ENCODE measurements at regions not wholly inside any gene's neighbourhood (a gene's known extent, or its start where the extent isn't known, plus 50 kb on each side); places are given as distances from the start of the nearest gene placed in this dataset.

- no peaks in the 10 kb centered on the region for H3K27me3 Mint-ChIP-seq (ENCODE audit: insufficient read depth, unreplicated experiment)
- peaks cover 7% of the 10 kb centered on the region for H3K4me1 Mint-ChIP-seq (ENCODE audit: insufficient read depth, unreplicated experiment)
- CTCF ChIA-PET = no interaction called here
- no peak for TF ChIP-seq CTCF (IDR thresholded peaks at IDR 0.05; ENCODE audit: unreplicated experiment)
- H3K36me3 Mint-ChIP-seq (ENCODE audit: insufficient read depth, unreplicated experiment) = no peaks in the 10 kb centered on the region
- DNase-seq (ENCODE audit: unreplicated experiment) = no peak
- no peak overlapping the region for H3K27ac Mint-ChIP-seq (ENCODE audit: low read depth, unreplicated experiment)
- intact Hi-C loops (cut with micrococcal nuclease) = no loop called here
- POLR2A ChIA-PET = no interaction called here
- H3K4me3 Mint-ChIP-seq (ENCODE audit: unreplicated experiment) = no peak overlapping the region
- BruUV-seq (replicated peaks) = no TSS peak
- no peaks in the 10 kb centered on the region for H3K9me3 Mint-ChIP-seq (ENCODE audit: unreplicated experiment)
Measured at GRCh38 chr6:111978532-111979149, 75.3 kb upstream of the CCN6 start.

- intact Hi-C loops (cut with micrococcal nuclease) = no loop called here
- no peaks in the 10 kb centered on the region for H3K36me3 Mint-ChIP-seq (ENCODE audit: insufficient read depth, unreplicated experiment)
- H3K4me1 Mint-ChIP-seq (ENCODE audit: insufficient read depth, unreplicated experiment) = no peaks in the 10 kb centered on the region
- ChIA-PET CTCF (interaction anchor here (0.6 kb wide), 1 partner anchor 58 kb away, joined by 3 read pairs; no protein-coding TSS in a partner anchor), POLR2A (no interaction called here)
- no peak overlapping the region for H3K4me3 Mint-ChIP-seq (ENCODE audit: unreplicated experiment)
- no TSS peak for BruUV-seq (replicated peaks)
- H3K9me3 Mint-ChIP-seq (ENCODE audit: unreplicated experiment) = no peaks in the 10 kb centered on the region
- no peaks in the 10 kb centered on the region for H3K27me3 Mint-ChIP-seq (ENCODE audit: insufficient read depth, unreplicated experiment)
- DNase-seq (ENCODE audit: unreplicated experiment) = no peak
- no peak overlapping the region for H3K27ac Mint-ChIP-seq (ENCODE audit: low read depth, unreplicated experiment)
- no peak for TF ChIP-seq CTCF (IDR thresholded peaks at IDR 0.05; ENCODE audit: unreplicated experiment)
Measured at GRCh38 chr6:111979633-111980032, 74.3 kb upstream of the CCN6 start.

- ChIA-PET POLR2A (no interaction called here), CTCF (interaction anchor here (0.6 kb wide), 1 partner anchor 366 kb away, joined by 3 read pairs; no protein-coding TSS in a partner anchor)
- Mint-ChIP-seq H3K27me3 (ENCODE audit: insufficient read depth, unreplicated experiment) (no peaks in the 10 kb centered on the region), H3K4me3 (ENCODE audit: unreplicated experiment) (no peak overlapping the region), H3K36me3 (ENCODE audit: insufficient read depth, unreplicated experiment) (no peaks in the 10 kb centered on the region), H3K9me3 (ENCODE audit: unreplicated experiment) (no peaks in the 10 kb centered on the region), H3K4me1 (ENCODE audit: insufficient read depth, unreplicated experiment) (peaks cover 4% of the 10 kb centered on the region), H3K27ac (ENCODE audit: low read depth, unreplicated experiment) (no peak overlapping the region)
- intact Hi-C loops (cut with micrococcal nuclease) = no loop called here
- no peak for DNase-seq (ENCODE audit: unreplicated experiment)
- TF ChIP-seq CTCF (IDR thresholded peaks at IDR 0.05; ENCODE audit: unreplicated experiment) = no peak
- no TSS peak for BruUV-seq (replicated peaks)
Measured at GRCh38 chr6:111980143-111980542, 73.8 kb upstream of the CCN6 start.

- ChIA-PET POLR2A (interaction anchor here (0.6 kb wide), 1 partner anchor 238 kb away, joined by 3 read pairs; no protein-coding TSS in a partner anchor), CTCF (interaction anchor here (0.6 to 1.4 kb wide), 2 partner anchors 15 to 309 kb away, joined by 3 to 5 read pairs; no protein-coding TSS in a partner anchor)
- intact Hi-C loops (cut with micrococcal nuclease) = no loop called here
- H3K27me3 Mint-ChIP-seq (ENCODE audit: insufficient read depth, unreplicated experiment) = no peaks in the 10 kb centered on the region
- H3K4me1 Mint-ChIP-seq (ENCODE audit: insufficient read depth, unreplicated experiment) = peaks cover 6% of the 10 kb centered on the region
- no peaks in the 10 kb centered on the region for H3K9me3 Mint-ChIP-seq (ENCODE audit: unreplicated experiment)
- no peak overlapping the region for H3K4me3 Mint-ChIP-seq (ENCODE audit: unreplicated experiment)
- no peaks in the 10 kb centered on the region for H3K36me3 Mint-ChIP-seq (ENCODE audit: insufficient read depth, unreplicated experiment)
- H3K27ac Mint-ChIP-seq (ENCODE audit: low read depth, unreplicated experiment) = no peak overlapping the region
- no peak for DNase-seq (ENCODE audit: unreplicated experiment)
- TF ChIP-seq CTCF (IDR thresholded peaks at IDR 0.05; ENCODE audit: unreplicated experiment) = no peak
- BruUV-seq (replicated peaks) = no TSS peak
Measured at GRCh38 chr6:111980971-111981840, 72.7 kb upstream of the CCN6 start.

All from MCF 10A (cell line).